Hematopoietic multipotent progenitor cell (in vitro differentiated cells): ENCODE measurements at regions not wholly inside any gene's neighbourhood (a gene's known extent, or its start where the extent isn't known, plus 50 kb on each side); places are given as distances from the start of the nearest gene placed in this dataset.
A peak's percentile ranks its signal among the peaks of the same experiment; 100 is the strongest.

ENCODE experiments used
- DNase-seq, 3 donors: peaks; one replicate each; pipeline ENCODE4 v3.0.0-alpha.2; 2011 to 2015; ENCODE audit warnings: low read depth in 2 of 3, low spot score in 2 of 3

- DNase-seq: no peak
These were observed 107.8 kb downstream of the SIK1 start for GRCh38 chr21:43318841-43319781.

- no peak for DNase-seq
These were observed 108.6 kb downstream of the SIK1 start for GRCh38 chr21:43318368-43318767.

GRCh38 chr21:43317959-43318358 lies 109.0 kb downstream of the SIK1 start:
- DNase-seq: no peak

- no peak for DNase-seq
These were observed 109.6 kb downstream of the SIK1 start for GRCh38 chr21:43317254-43317748.

GRCh38 chr21:43316156-43316845 lies 110.6 kb downstream of the SIK1 start:
- no peak for DNase-seq

- peak in 2 of 3 donors; percentile 40 to 73 for DNase-seq
These were observed 111.4 kb downstream of the SIK1 start for GRCh38 chr21:43315244-43316137.

GRCh38 chr21:43313939-43314405 lies 113.0 kb downstream of the SIK1 start:
- no peak for DNase-seq

- no peak for DNase-seq
These were observed 113.6 kb downstream of the SIK1 start for GRCh38 chr21:43313221-43313938.

- DNase-seq: no peak
These were observed 114.2 kb downstream of the SIK1 start for GRCh38 chr21:43312751-43313169.

GRCh38 chr21:43312011-43312410 lies 114.9 kb downstream of the SIK1 start:
- DNase-seq: no peak

GRCh38 chr21:43311301-43311817 lies 115.6 kb downstream of the SIK1 start:
- no peak for DNase-seq

GRCh38 chr21:43308815-43309283 lies 118.1 kb downstream of the SIK1 start:
- DNase-seq: no peak

GRCh38 chr21:43308101-43308814 lies 118.7 kb downstream of the SIK1 start:
- DNase-seq: no peak

GRCh38 chr21:43307677-43308070 lies 119.3 kb downstream of the SIK1 start:
- no peak for DNase-seq

GRCh38 chr21:43306911-43307676 lies 119.8 kb downstream of the SIK1 start:
- no peak for DNase-seq

- DNase-seq: no peak
These were observed 120.5 kb downstream of the SIK1 start for GRCh38 chr21:43306391-43306790.

GRCh38 chr21:43305811-43306311 lies 121.1 kb downstream of the SIK1 start:
- no peak for DNase-seq

GRCh38 chr21:43305336-43305665 lies 121.6 kb downstream of the SIK1 start:
- DNase-seq: no peak
